HepG2 (cell line): ENCODE measurements at regions not wholly inside any gene's neighbourhood (a gene's known extent, or its start where the extent isn't known, plus 50 kb on each side); places are given as distances from the start of the nearest gene placed in this dataset.

ENCODE experiments used
- ATAC-seq: fragments of 200-7000 bp; cut with Tn5 transposase; 3 replicates; pipeline ENCODE4 v1.9.1; 2020; ENCODE audit warnings: mild to moderate bottlenecking, moderate library complexity
- BruUV-seq: library from RNA; stranded (reverse); fragments of 400-500 nt; replicated peaks from 2 replicates; lab custom pipeline; 2021; lab: Mats Ljungman, UMichigan
- CTCF ChIA-PET: fragments of 300-600 bp; formaldehyde crosslinking; extraction: SDS; loops from one replicate; lab custom pipeline; 2021; ENCODE audit warnings: low total read pairs, inconsistent platforms, low intra/inter-chr PET ratio; lab: Yijun Ruan, JAX
- POLR2A ChIA-PET: fragments of 350-600 bp; sonication (Branson Sonifier 250); formaldehyde crosslinking; loops from one replicate; lab custom pipeline; 2020; ENCODE audit warnings: antibody characterized with exemption, inconsistent platforms; lab: Yijun Ruan, JAX
- DNase-seq: peaks from one replicate; pipeline ENCODE4 v3.0.0-alpha.2; 2015; ENCODE audit warnings: low spot score
- FAIRE-seq: peaks from 3 replicates; lab custom pipeline; 2011; peaks lifted over from hg19 to GRCh38; lab: Jason Lieb, UNC
- H2AFZ ChIP-seq: one replicate; pipeline ENCODE4 v1.6.1; 2011; ENCODE audit warnings: low read length, inconsistent platforms
- H3K27ac ChIP-seq: fragments of 300-600 bp; 3 replicates; pipeline ENCODE4 v1.8.0; 2011; ENCODE audit warnings: mixed run types, mild to moderate bottlenecking, mixed read lengths, low read length, inconsistent platforms; ENCODE audit not compliant: insufficient read depth; ENCODE audit errors: extremely low read length
- H3K27me3 ChIP-seq, 2 experiments: fragments of 200-600 bp in 1 of 2; 2 replicates in 1 of 2; 3 replicates in 1 of 2; pipeline versions ENCODE4 v1.6.0 to v1.8.0; 2011; ENCODE audit warnings: low read length in 2 of 2, mild to moderate bottlenecking in 2 of 2, moderate library complexity in 2 of 2, inconsistent platforms in 1 of 2; ENCODE audit not compliant: insufficient read depth in 2 of 2, control insufficient read depth in 1 of 2
- H3K36me3 ChIP-seq, 2 experiments: fragments of 200-600 bp in 1 of 2; replicated peaks in 1 of 2; 2 replicates in 1 of 2; 3 replicates in 1 of 2; pipeline versions ENCODE4 v1.5.1 to v1.8.0; 2011; ENCODE audit warnings: low read length in 2 of 2, inconsistent platforms in 1 of 2; ENCODE audit not compliant: insufficient read depth in 2 of 2, control insufficient read depth in 1 of 2
- H3K4me1 ChIP-seq: 2 replicates; pipeline ENCODE4 v1.5.1; 2012; ENCODE audit warnings: low read length, inconsistent platforms; ENCODE audit not compliant: insufficient read depth
- H3K4me2 ChIP-seq: 2 replicates; pipeline ENCODE4 v1.6.0; 2011; ENCODE audit warnings: low read depth, low read length, inconsistent platforms
- H3K4me3 ChIP-seq, 3 experiments: fragments of 200-600 bp in 1 of 3; sonication (generic), shearing (Covaris generic) in 1 of 3; replicated peaks in 1 of 3; 2 replicates each; pipeline ENCODE4 v1.5.1; 2011 to 2016; ENCODE audit warnings: low read length in 3 of 3, inconsistent platforms in 2 of 3, low read depth in 2 of 3, mild to moderate bottlenecking in 2 of 3, control low read depth in 1 of 3, mixed read lengths in 1 of 3; ENCODE audit not compliant: insufficient read depth in 1 of 3
- H3K79me2 ChIP-seq: one replicate; pipeline ENCODE4 v1.6.1; 2011; ENCODE audit warnings: low read length, inconsistent platforms; ENCODE audit not compliant: insufficient read depth
- H3K9ac ChIP-seq: 2 replicates; pipeline ENCODE4 v1.6.0; 2011; ENCODE audit warnings: mild to moderate bottlenecking, low read depth, low read length, inconsistent platforms; ENCODE audit not compliant: insufficient read depth
- H3K9me3 ChIP-seq: 2 replicates; pipeline ENCODE4 v1.5.1; 2012; ENCODE audit warnings: mild to moderate bottlenecking, low read length
- H4K20me1 ChIP-seq: 2 replicates; pipeline ENCODE4 v1.6.0; 2011; ENCODE audit warnings: inconsistent platforms, mild to moderate bottlenecking, low read length, moderate library complexity; ENCODE audit not compliant: insufficient read depth
- KAT8 ChIP-seq: IDR thresholded peaks from 2 replicates; pipeline ENCODE4 v1.6.1; 2016; ENCODE audit warnings: missing genetic modification reagents, missing compliant biosample characterization
- KDM1A ChIP-seq: IDR thresholded peaks from 2 replicates; pipeline ENCODE4 v1.6.1; 2016; ENCODE audit warnings: missing compliant biosample characterization
- LCORL ChIP-seq, 2 experiments: fragments of 450-650 bp in 1 of 2; sonication (generic) in 1 of 2; formaldehyde crosslinking in 1 of 2; IDR thresholded peaks; 2 replicates each; pipeline versions ENCODE4 v1.5.0 to v1.6.1; 2017 to 2020; ENCODE audit warnings: antibody characterized with exemption in 1 of 2, missing genetic modification reagents in 1 of 2
- PAWR ChIP-seq: sonication (generic); formaldehyde crosslinking; IDR thresholded peaks from 2 replicates; pipeline ENCODE4 v1.4.0; 2020; ENCODE audit warnings: missing genetic modification reagents, mild to moderate bottlenecking, borderline replicate concordance
- POLR2A ChIP-seq, 2 experiments: IDR thresholded peaks; 2 replicates each; pipeline ENCODE4 v1.6.1; 2011; ENCODE audit warnings: low read depth in 2 of 2, low read length in 2 of 2, mild to moderate bottlenecking in 1 of 2, moderate library complexity in 1 of 2; ENCODE audit not compliant: insufficient read depth in 1 of 2
- SRSF1 ChIP-seq: fragments of 200-400 bp; formaldehyde crosslinking; optimal IDR thresholded peaks from 2 replicates; pipeline ENCODE3; 2017; ENCODE audit warnings: mild to moderate bottlenecking, low read depth, low read length, moderate library complexity
- THAP9 ChIP-seq: sonication (generic); formaldehyde crosslinking; IDR thresholded peaks from 2 replicates; pipeline ENCODE4; 2020; ENCODE audit warnings: missing genetic modification reagents, mild to moderate bottlenecking, borderline replicate concordance
- ZBTB39 ChIP-seq: sonication (generic); formaldehyde crosslinking; IDR thresholded peaks from 2 replicates; pipeline ENCODE4 v1.5.0; 2020; ENCODE audit warnings: missing genetic modification reagents
- ZNF138 ChIP-seq: sonication (generic); formaldehyde crosslinking; IDR thresholded peaks from 2 replicates; pipeline ENCODE4 v1.5.0; 2020; ENCODE audit warnings: mild to moderate bottlenecking, low read depth, missing genetic modification reagents
- ZNF276 ChIP-seq: sonication (generic); formaldehyde crosslinking; IDR thresholded peaks from 2 replicates; pipeline ENCODE4 v1.4.0; 2020; ENCODE audit warnings: mild to moderate bottlenecking, low read depth, missing genetic modification reagents
- ZNF512B ChIP-seq: sonication (generic); formaldehyde crosslinking; IDR thresholded peaks from 2 replicates; pipeline ENCODE4 v1.5.1; 2020; ENCODE audit warnings: missing genetic modification reagents, mild to moderate bottlenecking, borderline replicate concordance
- ZNF589 ChIP-seq: sonication (generic); formaldehyde crosslinking; conservative IDR thresholded peaks from 2 replicates; pipeline ENCODE4 v1.8.0; 2022; ENCODE audit warnings: mild to moderate bottlenecking, moderate library complexity, missing genetic modification reagents
- WGBS: methylation state at CpG from one replicate; pipeline ENCODE4 v1.1.6; 2017; ENCODE audit warnings: low lambda C conversion rate; 5-methylcytosine and 5-hydroxymethylcytosine counted together
- in situ Hi-C: cut with HindIII; loops from 2 replicates; pipeline ENCODE4 v1.10.0; 2017; ENCODE audit warnings: low pct_unique_long_range_greater_than_20kb; ENCODE audit not compliant: extremely low pct_ligation_motif_present
- intact Hi-C: fragments of 100-400 bp; cut with micrococcal nuclease; formaldehyde crosslinking; loops from one replicate; pipeline ENCODE4 v1.10.0; 2022; ENCODE audit not compliant: unreplicated experiment
- TF ChIP-seq, protein P1 (sequence below): sonication (generic); formaldehyde crosslinking; IDR thresholded peaks from 2 replicates; pipeline ENCODE4 v1.5.1; 2020; ENCODE audit warnings: mild to moderate bottlenecking, moderate library complexity, missing genetic modification reagents

GRCh38 chrX:137195296-137195695 is 161.5 kb upstream of the GPR101 start:
- 0% methylated on average over 1 of the region's 2 CpGs for whole genome bisulfite sequencing
- Histone ChIP-seq H3K36me3 (no peaks in the 10 kb centered on the region), H3K27me3 (no peaks in the 10 kb centered on the region), H3K4me3 (no peak overlapping the region), H3K27ac (no peak overlapping the region), H3K4me1 (no peaks in the 10 kb centered on the region), H2AFZ (no peak overlapping the region), H4K20me1 (no peaks in the 10 kb centered on the region), H3K79me2 (no peaks in the 10 kb centered on the region), H3K4me2 (no peak overlapping the region), H3K9me3 (no peaks in the 10 kb centered on the region), H3K9ac (no peak overlapping the region)
- in situ Hi-C loops (loop anchor here (10.0 kb wide), 1 partner anchor 240 kb away; no protein-coding TSS in a partner anchor), intact Hi-C loops (loop anchor here (2.0 kb wide), 1 partner anchor 240 kb away; no protein-coding TSS in a partner anchor)
- FAIRE-seq (no peak), ATAC-seq (no peak), DNase-seq (no peak)
- ChIA-PET POLR2A (no interaction called here), CTCF (no interaction called here)
- BruUV-seq, result no TSS peak
- TF ChIP-seq ZNF589 (CRISPR knock-in tag) (no peak), PAWR (CRISPR knock-in tag) (no peak), KAT8 (no peak), ZNF138 (CRISPR knock-in tag) (no peak), SRSF1 (no peak), LCORL (IDR thresholded peaks at IDR 0.05) (no peak), LCORL (CRISPR knock-in tag; IDR thresholded peaks at IDR 0.05) (no peak), ZBTB39 (no peak), ZNF512B (CRISPR knock-in tag) (no peak), ZNF276 (CRISPR knock-in tag) (no peak), KDM1A (CRISPR knock-in tag) (no peak), THAP9 (no peak), POLR2A (IDR thresholded peaks at IDR 0.05; ENCODE audit: insufficient read depth in 1 of 2, low read depth in 2 of 2, low read length in 2 of 2) (no peak)
- TF ChIP-seq, protein P1, sequence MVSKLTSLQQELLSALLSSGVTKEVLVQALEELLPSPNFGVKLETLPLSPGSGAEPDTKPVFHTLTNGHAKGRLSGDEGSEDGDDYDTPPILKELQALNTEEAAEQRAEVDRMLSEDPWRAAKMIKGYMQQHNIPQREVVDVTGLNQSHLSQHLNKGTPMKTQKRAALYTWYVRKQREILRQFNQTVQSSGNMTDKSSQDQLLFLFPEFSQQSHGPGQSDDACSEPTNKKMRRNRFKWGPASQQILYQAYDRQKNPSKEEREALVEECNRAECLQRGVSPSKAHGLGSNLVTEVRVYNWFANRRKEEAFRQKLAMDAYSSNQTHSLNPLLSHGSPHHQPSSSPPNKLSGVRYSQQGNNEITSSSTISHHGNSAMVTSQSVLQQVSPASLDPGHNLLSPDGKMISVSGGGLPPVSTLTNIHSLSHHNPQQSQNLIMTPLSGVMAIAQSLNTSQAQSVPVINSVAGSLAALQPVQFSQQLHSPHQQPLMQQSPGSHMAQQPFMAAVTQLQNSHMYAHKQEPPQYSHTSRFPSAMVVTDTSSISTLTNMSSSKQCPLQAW (CRISPR knock-in tag), result no peak
